LNCAP (cell line): ENCODE measurements at regions not wholly inside any gene's neighbourhood (a gene's known extent, or its start where the extent isn't known, plus 50 kb on each side); places are given as distances from the start of the nearest gene placed in this dataset.

Experiments used
- CTCF ChIP-seq: fragments of 450-650 bp; IDR thresholded peaks from 2 replicates; pipeline ENCODE4 v1.5.1; 2017; ENCODE audit warnings: mild to moderate bottlenecking

GRCh38 chr12:46711756-46712155, 114.0 kb downstream of the SLC38A4 start:
- TF ChIP-seq CTCF = no peak

GRCh38 chr12:46710125-46710743, 115.6 kb downstream of the SLC38A4 start:
- no peak for TF ChIP-seq CTCF

- TF ChIP-seq CTCF = no peak
These were observed 123.0 kb downstream of the SLC38A4 start for GRCh38 chr12:46702581-46703344.

GRCh38 chr12:46701356-46701755, 124.4 kb downstream of the SLC38A4 start:
- TF ChIP-seq CTCF = no peak

GRCh38 chr12:46699986-46700385, 125.8 kb downstream of the SLC38A4 start:
- TF ChIP-seq CTCF = no peak

- no peak for TF ChIP-seq CTCF
These were observed 127.8 kb downstream of the SLC38A4 start for GRCh38 chr12:46698003-46698402.

GRCh38 chr12:46693518-46693917, 132.3 kb downstream of the SLC38A4 start:
- TF ChIP-seq CTCF = no peak
